Transverse colon (tissue), 3 donors: ENCODE measurements at regions not wholly inside any gene's neighbourhood (a gene's known extent, or its start where the extent isn't known, plus 50 kb on each side); places are given as distances from the start of the nearest gene placed in this dataset.

Experiments used
- EP300 ChIP-seq: sonication (generic); formaldehyde crosslinking; IDR thresholded peaks from one replicate; pipeline ENCODE4 v1.6.1; 2017; ENCODE audit warnings: antibody characterized with exemption, low read depth
- POLR2A ChIP-seq: fragments of 450-650 bp; IDR thresholded peaks from one replicate; pipeline ENCODE4 v1.6.1; 2016; ENCODE audit warnings: antibody characterized with exemption, mild to moderate bottlenecking, moderate library complexity
- POLR2AphosphoS5 ChIP-seq, 3 donors: sonication (generic); formaldehyde crosslinking; IDR thresholded peaks; one replicate each; pipeline ENCODE4 v1.6.1; 2016; ENCODE audit warnings: antibody characterized with exemption in 3 of 3

GRCh38 chr2:41879235-41879916 lies 168.4 kb upstream of the PKDCC start:
- TF ChIP-seq POLR2A (no peak), POLR2AphosphoS5 (IDR thresholded peaks at IDR 0.05) (no peak), EP300 (no peak)
